H9 (cell line): ENCODE measurements at regions not wholly inside any gene's neighbourhood (a gene's known extent, or its start where the extent isn't known, plus 50 kb on each side); places are given as distances from the start of the nearest gene placed in this dataset.

ENCODE experiments used
- DNase-seq: peaks from one replicate; pipeline ENCODE4 v3.0.0-alpha.2; 2017
- H2AFZ ChIP-seq: one replicate; pipeline ENCODE4 v1.6.1; 2013; ENCODE audit warnings: mild to moderate bottlenecking, low read length, control low read depth, moderate library complexity
- H2AK5ac ChIP-seq: 2 replicates; pipeline ENCODE4 v1.6.1; 2013; ENCODE audit warnings: low read length, control low read depth, mixed read lengths; ENCODE audit not compliant: insufficient read length
- H2BK120ac ChIP-seq: one replicate; pipeline ENCODE4 v1.6.1; 2013; ENCODE audit warnings: low read depth, mild to moderate bottlenecking, low read length, control low read depth, inconsistent platforms; ENCODE audit not compliant: poor library complexity, severe bottlenecking
- H2BK12ac ChIP-seq: 2 replicates; pipeline ENCODE4 v1.6.1; 2013; ENCODE audit warnings: low read length, control low read depth, mixed read lengths, low read depth; ENCODE audit not compliant: insufficient read length
- H2BK15ac ChIP-seq: 2 replicates; pipeline ENCODE4 v1.6.1; 2013; ENCODE audit warnings: low read depth, low read length, control low read depth
- H2BK20ac ChIP-seq: one replicate; pipeline ENCODE4 v1.6.1; 2013; ENCODE audit warnings: low read depth, mild to moderate bottlenecking, low read length, control low read depth, inconsistent platforms; ENCODE audit not compliant: poor library complexity, severe bottlenecking
- H2BK5ac ChIP-seq: 2 replicates; pipeline ENCODE4 v1.6.1; 2013; ENCODE audit warnings: low read length, control low read depth, mixed read lengths; ENCODE audit not compliant: insufficient read length
- H3K14ac ChIP-seq: 2 replicates; pipeline ENCODE4 v1.6.1; 2013; ENCODE audit warnings: low read length, control low read depth; ENCODE audit not compliant: insufficient read depth
- H3K18ac ChIP-seq: 2 replicates; pipeline ENCODE4 v1.6.1; 2013; ENCODE audit warnings: low read depth, mild to moderate bottlenecking, mixed read lengths, low read length, control low read depth; ENCODE audit not compliant: insufficient read length
- H3K23ac ChIP-seq: 2 replicates; pipeline ENCODE4 v1.6.1; 2013; ENCODE audit warnings: low read length, control low read depth, mixed read lengths, low read depth; ENCODE audit not compliant: insufficient read length
- H3K23me2 ChIP-seq: 2 replicates; pipeline ENCODE4 v1.6.1; 2013; ENCODE audit warnings: low read depth, mild to moderate bottlenecking, mixed read lengths, low read length, control low read depth; ENCODE audit not compliant: insufficient read length, poor library complexity, severe bottlenecking
- H3K27ac ChIP-seq: 2 replicates; pipeline ENCODE4 v1.5.1; 2013; ENCODE audit warnings: low read length, control low read depth, mixed read lengths, low read depth; ENCODE audit not compliant: insufficient read length
- H3K27me3 ChIP-seq: 2 replicates; pipeline ENCODE4 v1.6.1; 2013; ENCODE audit warnings: low read length, control low read depth, inconsistent platforms; ENCODE audit not compliant: insufficient read depth
- H3K4ac ChIP-seq: 2 replicates; pipeline ENCODE4 v1.6.1; 2013; ENCODE audit warnings: low read depth, mild to moderate bottlenecking, control low read depth, inconsistent platforms, low read length, moderate library complexity
- H3K4me1 ChIP-seq: 2 replicates; pipeline ENCODE4 v1.6.1; 2013; ENCODE audit warnings: low read length, control low read depth, inconsistent platforms; ENCODE audit not compliant: insufficient read depth
- H3K4me2 ChIP-seq: 2 replicates; pipeline ENCODE4 v1.6.1; 2013; ENCODE audit warnings: low read length, control low read depth, mixed read lengths; ENCODE audit not compliant: insufficient read length, insufficient read depth
- H3K56ac ChIP-seq: 2 replicates; pipeline ENCODE4 v1.6.1; 2013; ENCODE audit warnings: low read depth, mild to moderate bottlenecking, mixed read lengths, low read length, control low read depth; ENCODE audit not compliant: insufficient read length
- H3K79me1 ChIP-seq: 2 replicates; pipeline ENCODE4 v1.6.1; 2013; ENCODE audit warnings: low read depth, mild to moderate bottlenecking, moderate library complexity, low read length, control low read depth, inconsistent platforms; ENCODE audit not compliant: insufficient read depth, poor library complexity, severe bottlenecking
- H3K79me2 ChIP-seq: 2 replicates; pipeline ENCODE4 v1.6.1; 2013; ENCODE audit warnings: low read length, control low read depth, inconsistent platforms; ENCODE audit not compliant: insufficient read depth
- H3K9ac ChIP-seq: 2 replicates; pipeline ENCODE4 v1.6.1; 2013; ENCODE audit warnings: low read length, control low read depth, mixed read lengths; ENCODE audit not compliant: insufficient read length; ENCODE audit errors: extremely low read depth
- H3K9me3 ChIP-seq: one replicate; pipeline ENCODE4 v1.6.1; 2013; ENCODE audit warnings: low read depth, low read length, inconsistent platforms; ENCODE audit not compliant: control insufficient read depth
- H3T11ph ChIP-seq: one replicate; pipeline ENCODE4 v1.6.1; 2013; ENCODE audit warnings: mild to moderate bottlenecking, low read length, control low read depth, inconsistent platforms
- H4K20me1 ChIP-seq: one replicate; pipeline ENCODE4 v1.6.1; 2013; ENCODE audit not compliant: control insufficient read depth, insufficient read length, insufficient read depth
- H4K5ac ChIP-seq: 2 replicates; pipeline ENCODE4 v1.6.1; 2013; ENCODE audit warnings: low read depth, mild to moderate bottlenecking, mixed read lengths, low read length, control low read depth; ENCODE audit not compliant: insufficient read length
- H4K8ac ChIP-seq: replicated peaks from 2 replicates; pipeline ENCODE4 v1.6.1; 2013; ENCODE audit warnings: low read length, control low read depth, mixed read lengths, low read depth; ENCODE audit not compliant: insufficient read length
- H4K91ac ChIP-seq: 2 replicates; pipeline ENCODE4 v1.6.1; 2013; ENCODE audit warnings: low read depth, mild to moderate bottlenecking, moderate library complexity, mixed read lengths, low read length, control low read depth; ENCODE audit not compliant: insufficient read length
- H3K27ac Mint-ChIP-seq, 3 experiments: 2 replicates in 2 of 3; 3 replicates in 1 of 3; pipeline ENCODE4 v1.8.0; 2020 to 2021; ENCODE audit warnings: mixed read lengths in 3 of 3, mild to moderate bottlenecking in 1 of 3, moderate library complexity in 1 of 3
- H3K27me3 Mint-ChIP-seq: 2 replicates; pipeline ENCODE4 v1.8.0; 2021; ENCODE audit warnings: low read depth, mild to moderate bottlenecking, moderate library complexity, mixed read lengths
- H3K36me3 Mint-ChIP-seq, 3 experiments: 2 replicates in 2 of 3; 3 replicates in 1 of 3; pipeline ENCODE4 v1.8.0; 2020 to 2021; ENCODE audit warnings: low read depth in 3 of 3, mixed read lengths in 3 of 3; ENCODE audit not compliant: insufficient read depth in 1 of 3
- H3K4me1 Mint-ChIP-seq, 2 experiments: 2 replicates each; pipeline ENCODE4 v1.8.0; 2020; ENCODE audit warnings: mixed read lengths in 2 of 2
- H3K4me3 Mint-ChIP-seq, 2 experiments: 2 replicates in 1 of 2; 3 replicates in 1 of 2; pipeline ENCODE4 v1.8.0; 2020 to 2021; ENCODE audit warnings: mild to moderate bottlenecking in 2 of 2, mixed read lengths in 2 of 2, moderate library complexity in 1 of 2
- H3K9me3 Mint-ChIP-seq, 2 experiments: 2 replicates in 1 of 2; 3 replicates in 1 of 2; pipeline ENCODE4 v1.8.0; 2020; ENCODE audit warnings: mild to moderate bottlenecking in 2 of 2, mixed read lengths in 2 of 2, moderate library complexity in 1 of 2
- CTCF ChIP-seq: fragments of 200-600 bp; sonication (generic); conservative IDR thresholded peaks from 3 replicates; pipeline ENCODE4 v1.8.0; 2021; ENCODE audit warnings: antibody characterized with exemption, mild to moderate bottlenecking
- WGBS: extraction: QIAGEN DNeasy Blood & Tissue Kit; methylation state at CpG from one replicate; pipeline ENCODE4 v1.1.7; 2013; ENCODE audit warnings: missing lambda C conversion rate, low lambda C conversion rate, mixed read lengths; ENCODE audit not compliant: insufficient read length; ENCODE audit errors: extremely low coverage; 5-methylcytosine and 5-hydroxymethylcytosine counted together

- H3K23ac ChIP-seq = no peak overlapping the region
- H3K18ac ChIP-seq = no peak overlapping the region
- Mint-ChIP-seq H3K36me3 (no peaks in the 10 kb centered on the region; a peak in 1 of 7 replicates), H3K4me3 (no peak overlapping the region), H3K27ac (0 out of 7 replicates have a peak overlapping the region, but pooled peaks of 1 of the 3 experiments have one; percentile 1), H3K27me3 (no peaks in the 10 kb centered on the region; the same call in 1 of the 2 replicates), H3K9me3 (no peaks in the 10 kb centered on the region), H3K4me1 (peaks cover 0 to 3% of the 10 kb centered on the region in 2 experiments; a peak in 2 of 4 replicates)
- H4K20me1 ChIP-seq = no peaks in the 10 kb centered on the region
- no peak overlapping the region for H3K14ac ChIP-seq
- H2BK20ac ChIP-seq = no peak overlapping the region
- H2BK5ac ChIP-seq = no peak overlapping the region
- H3K56ac ChIP-seq = no peak overlapping the region
- no peak overlapping the region for H3K4ac ChIP-seq
- H2BK120ac ChIP-seq = no peak overlapping the region
- H3K23me2 ChIP-seq = no peaks in the 10 kb centered on the region
- no peaks in the 10 kb centered on the region for H3K79me2 ChIP-seq
- H3K27ac ChIP-seq = no peak overlapping the region
- H4K91ac ChIP-seq = no peak overlapping the region
- no peak for DNase-seq
- H3K4me2 ChIP-seq = no peak overlapping the region
- H2AK5ac ChIP-seq = no peak overlapping the region
- no peak overlapping the region for H3K9ac ChIP-seq
- no peak overlapping the region for H2AFZ ChIP-seq
- H4K8ac ChIP-seq = no peak overlapping the region
- no peaks in the 10 kb centered on the region for H3K9me3 ChIP-seq
- no peak overlapping the region for H2BK12ac ChIP-seq
- H3K79me1 ChIP-seq = no peaks in the 10 kb centered on the region
- no peak overlapping the region for H3T11ph ChIP-seq
- no peak overlapping the region for H2BK15ac ChIP-seq
- H4K5ac ChIP-seq = no peak overlapping the region
- TF ChIP-seq CTCF = no peak
- no peaks in the 10 kb centered on the region for H3K4me1 ChIP-seq
- no CpG with 5 or more reads among the region's 1 CpG for WGBS
- no peaks in the 10 kb centered on the region for H3K27me3 ChIP-seq
Measured at GRCh38 chr4:137067735-137068134, 464.6 kb downstream of the PCDH18 start.
